SK-N-MC (cell line): ENCODE measurements at regions not wholly inside any gene's neighbourhood (a gene's known extent, or its start where the extent isn't known, plus 50 kb on each side); places are given as distances from the start of the nearest gene placed in this dataset.

Experiments
- EZH2 ChIP-seq: fragments of 200-600 bp; sonication (generic); IDR thresholded peaks from one replicate; pipeline ENCODE4 v1.6.1; 2017; ENCODE audit warnings: antibody characterized with exemption
- FOXP2 ChIP-seq: optimal IDR thresholded peaks from 2 replicates; pipeline ENCODE3; 2011; ENCODE audit warnings: mild to moderate bottlenecking, moderate library complexity; ENCODE audit not compliant: insufficient read depth; ENCODE audit errors: extremely low read length, control extremely low read depth
- POLR2AphosphoS5 ChIP-seq: IDR thresholded peaks from 2 replicates; pipeline ENCODE4 v1.6.1; 2012; ENCODE audit warnings: mild to moderate bottlenecking, low read depth, low read length, borderline replicate concordance

- TF ChIP-seq EZH2 (no peak), POLR2AphosphoS5 (peak; percentile 17; the same call in 1 of the 2 replicates), FOXP2 (peak; percentile 96)
These were observed 961.5 kb upstream of the NR2F2 start for GRCh38 chr15:95368755-95369601.
